ENCODE measurements at regions not wholly inside any gene's neighbourhood (a gene's known extent, or its start where the extent isn't known, plus 50 kb on each side); places are given as distances from the start of the nearest gene placed in this dataset.

GRCh38 chr1:199784138-199784895 lies 243.2 kb upstream of the NR5A2 start:
- ATAC-seq: no peak
- no peak for TF ChIP-seq ISL1 (CRISPR knock-in tag; IDR thresholded peaks at IDR 0.05)
- TF ChIP-seq TSHZ2 (CRISPR knock-in tag; IDR thresholded peaks at IDR 0.05): no peak
- no peak for TF ChIP-seq ZNF565 (CRISPR knock-in tag; conservative IDR thresholded peaks at IDR 0.05; ENCODE audit: low read depth)
- TF ChIP-seq OSR1 (CRISPR knock-in tag; IDR thresholded peaks at IDR 0.05): no peak
- TF ChIP-seq ZFP30 (CRISPR knock-in tag; IDR thresholded peaks at IDR 0.05): no peak
- no peak for TF ChIP-seq TCF4 (CRISPR knock-in tag; IDR thresholded peaks at IDR 0.05; ENCODE audit: borderline replicate concordance)
- no peak for TF ChIP-seq GLIS3 (CRISPR knock-in tag; IDR thresholded peaks at IDR 0.05)
- no peak for TF ChIP-seq TOX (CRISPR knock-in tag; IDR thresholded peaks at IDR 0.05; ENCODE audit: borderline replicate concordance)
- TF ChIP-seq, protein P1, sequence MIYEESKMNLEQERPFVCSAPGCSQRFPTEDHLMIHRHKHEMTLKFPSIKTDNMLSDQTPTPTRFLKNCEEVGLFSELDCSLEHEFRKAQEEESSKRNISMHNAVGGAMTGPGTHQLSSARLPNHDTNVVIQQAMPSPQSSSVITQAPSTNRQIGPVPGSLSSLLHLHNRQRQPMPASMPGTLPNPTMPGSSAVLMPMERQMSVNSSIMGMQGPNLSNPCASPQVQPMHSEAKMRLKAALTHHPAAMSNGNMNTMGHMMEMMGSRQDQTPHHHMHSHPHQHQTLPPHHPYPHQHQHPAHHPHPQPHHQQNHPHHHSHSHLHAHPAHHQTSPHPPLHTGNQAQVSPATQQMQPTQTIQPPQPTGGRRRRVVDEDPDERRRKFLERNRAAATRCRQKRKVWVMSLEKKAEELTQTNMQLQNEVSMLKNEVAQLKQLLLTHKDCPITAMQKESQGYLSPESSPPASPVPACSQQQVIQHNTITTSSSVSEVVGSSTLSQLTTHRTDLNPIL (CRISPR knock-in tag; IDR thresholded peaks at IDR 0.05; ENCODE audit: low read depth): no peak
- TF ChIP-seq ARNTL (CRISPR knock-in tag; IDR thresholded peaks at IDR 0.05; ENCODE audit: borderline replicate concordance, low read depth): no peak
- TF ChIP-seq ZNF8 (CRISPR knock-in tag; IDR thresholded peaks at IDR 0.05): no peak
- TF ChIP-seq SNAI2 (CRISPR knock-in tag; IDR thresholded peaks at IDR 0.05): no peak
- TF ChIP-seq POU6F1 (CRISPR knock-in tag; IDR thresholded peaks at IDR 0.05; ENCODE audit: borderline replicate concordance, low read depth): no peak
- no peak for TF ChIP-seq PPARA (CRISPR knock-in tag; IDR thresholded peaks at IDR 0.05; ENCODE audit: borderline replicate concordance)
- no peak for TF ChIP-seq CSDC2 (CRISPR knock-in tag; IDR thresholded peaks at IDR 0.05)
- TF ChIP-seq, protein P2, sequence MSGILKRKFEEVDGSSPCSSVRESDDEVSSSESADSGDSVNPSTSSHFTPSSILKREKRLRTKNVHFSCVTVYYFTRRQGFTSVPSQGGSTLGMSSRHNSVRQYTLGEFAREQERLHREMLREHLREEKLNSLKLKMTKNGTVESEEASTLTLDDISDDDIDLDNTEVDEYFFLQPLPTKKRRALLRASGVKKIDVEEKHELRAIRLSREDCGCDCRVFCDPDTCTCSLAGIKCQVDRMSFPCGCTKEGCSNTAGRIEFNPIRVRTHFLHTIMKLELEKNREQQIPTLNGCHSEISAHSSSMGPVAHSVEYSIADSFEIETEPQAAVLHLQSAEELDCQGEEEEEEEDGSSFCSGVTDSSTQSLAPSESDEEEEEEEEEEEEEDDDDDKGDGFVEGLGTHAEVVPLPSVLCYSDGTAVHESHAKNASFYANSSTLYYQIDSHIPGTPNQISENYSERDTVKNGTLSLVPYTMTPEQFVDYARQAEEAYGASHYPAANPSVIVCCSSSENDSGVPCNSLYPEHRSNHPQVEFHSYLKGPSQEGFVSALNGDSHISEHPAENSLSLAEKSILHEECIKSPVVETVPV (CRISPR knock-in tag; IDR thresholded peaks at IDR 0.05): no peak
- TF ChIP-seq ESRRG (CRISPR knock-in tag; IDR thresholded peaks at IDR 0.05): no peak
- TF ChIP-seq ZNF70 (CRISPR knock-in tag; IDR thresholded peaks at IDR 0.05): no peak
- no peak for TF ChIP-seq RARB (CRISPR knock-in tag; IDR thresholded peaks at IDR 0.05)
- TF ChIP-seq PATZ1 (CRISPR knock-in tag; IDR thresholded peaks at IDR 0.05; ENCODE audit: borderline replicate concordance): no peak

DNA sequence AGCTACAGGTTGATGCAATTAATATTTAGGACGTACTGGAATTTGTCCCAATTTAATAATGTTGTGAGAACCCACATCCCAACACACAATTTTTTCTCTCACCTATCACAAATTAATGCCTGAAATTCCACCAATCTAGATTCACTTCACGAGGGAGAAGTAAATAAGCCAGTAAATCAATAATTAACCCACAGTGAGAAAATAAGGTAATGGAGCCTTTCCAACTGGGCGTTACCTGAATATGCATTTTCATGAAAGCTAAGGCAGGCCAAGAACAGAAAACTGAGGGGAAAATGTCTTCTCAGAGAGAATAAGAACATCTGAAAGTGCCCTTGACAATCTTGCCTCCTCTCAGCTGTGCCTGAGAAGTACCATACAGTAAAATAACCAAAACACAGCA lies 240.8 kb upstream of the NR5A2 start:
- ATAC-seq: no peak
- TF ChIP-seq, protein P1 (CRISPR knock-in tag; IDR thresholded peaks at IDR 0.05; ENCODE audit: low read depth): no peak
- TF ChIP-seq TCF4 (CRISPR knock-in tag; IDR thresholded peaks at IDR 0.05; ENCODE audit: borderline replicate concordance) (no peak), RARB (CRISPR knock-in tag; IDR thresholded peaks at IDR 0.05) (no peak), BACH2 (CRISPR knock-in tag; IDR thresholded peaks at IDR 0.05; ENCODE audit: borderline replicate concordance) (no peak), POU6F1 (CRISPR knock-in tag; IDR thresholded peaks at IDR 0.05; ENCODE audit: borderline replicate concordance, low read depth) (no peak), OSR1 (CRISPR knock-in tag; IDR thresholded peaks at IDR 0.05) (no peak), PATZ1 (CRISPR knock-in tag; IDR thresholded peaks at IDR 0.05; ENCODE audit: borderline replicate concordance) (no peak), ZNF8 (CRISPR knock-in tag; IDR thresholded peaks at IDR 0.05) (no peak), ZNF70 (CRISPR knock-in tag; IDR thresholded peaks at IDR 0.05) (no peak), PPARA (CRISPR knock-in tag; IDR thresholded peaks at IDR 0.05; ENCODE audit: borderline replicate concordance) (no peak), ESRRG (CRISPR knock-in tag; IDR thresholded peaks at IDR 0.05) (no peak), ZFP3 (CRISPR knock-in tag; IDR thresholded peaks at IDR 0.05) (no peak), ISL1 (CRISPR knock-in tag; IDR thresholded peaks at IDR 0.05) (no peak)
- TF ChIP-seq, protein P2 (CRISPR knock-in tag; IDR thresholded peaks at IDR 0.05): no peak
